ENCODE measurements at regions not wholly inside any gene's neighbourhood (a gene's known extent, or its start where the extent isn't known, plus 50 kb on each side); places are given as distances from the start of the nearest gene placed in this dataset.

- peak in 1 of 3 donors; percentile 12 for DNase-seq
These were observed 1621.9 kb downstream of the PCDH7 start for GRCh38 chr4:32342054-32342453.

DNA sequence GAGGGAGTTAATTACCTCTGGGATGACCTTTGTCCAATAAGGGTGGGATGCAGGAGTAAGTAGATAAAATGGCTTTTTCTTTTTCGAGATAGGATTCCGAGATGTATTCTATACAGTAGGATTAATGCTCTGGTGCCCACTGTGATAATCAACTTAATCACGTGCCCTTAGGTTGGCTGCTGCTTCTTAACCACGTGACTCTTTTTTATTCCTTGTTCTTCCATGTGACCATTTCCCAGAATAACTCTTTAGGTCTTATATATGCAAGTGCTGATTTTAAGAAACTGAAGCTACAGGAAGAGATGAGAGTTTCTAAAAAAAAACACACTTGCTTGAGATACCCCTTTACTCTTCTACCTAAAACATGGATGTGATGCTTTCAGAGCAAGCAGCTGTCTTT lies 1628.9 kb downstream of the PCDH7 start:
- DNase-seq = peak in 1 of 3 donors; percentile 6

GRCh38 chr4:32374206-32374605 lies 1654.0 kb downstream of the PCDH7 start:
- DNase-seq = no peak

DNA sequence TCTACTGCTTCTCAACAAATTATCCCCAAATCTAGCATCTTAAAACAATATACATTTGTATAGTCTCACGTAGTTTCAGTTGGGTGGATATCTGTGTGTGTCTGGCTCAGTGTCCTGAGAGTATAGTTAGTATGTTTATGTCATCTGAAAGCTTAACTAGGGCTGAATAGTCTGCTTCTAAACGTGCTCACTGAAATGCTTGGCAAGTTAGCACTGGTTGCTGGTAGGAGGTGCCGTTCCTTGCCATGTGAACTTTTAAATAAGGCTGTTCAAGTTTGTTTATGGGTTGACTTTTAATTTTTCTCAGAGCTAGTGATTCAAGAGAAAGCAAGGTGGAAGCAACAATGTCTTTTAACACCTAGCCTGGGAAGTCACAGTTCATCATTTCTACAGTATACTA lies 1673.6 kb downstream of the PCDH7 start:
- no peak for DNase-seq

- no peak for DNase-seq
These were observed 1674.1 kb downstream of the PCDH7 start for GRCh38 chr4:32394255-32394654.

DNA sequence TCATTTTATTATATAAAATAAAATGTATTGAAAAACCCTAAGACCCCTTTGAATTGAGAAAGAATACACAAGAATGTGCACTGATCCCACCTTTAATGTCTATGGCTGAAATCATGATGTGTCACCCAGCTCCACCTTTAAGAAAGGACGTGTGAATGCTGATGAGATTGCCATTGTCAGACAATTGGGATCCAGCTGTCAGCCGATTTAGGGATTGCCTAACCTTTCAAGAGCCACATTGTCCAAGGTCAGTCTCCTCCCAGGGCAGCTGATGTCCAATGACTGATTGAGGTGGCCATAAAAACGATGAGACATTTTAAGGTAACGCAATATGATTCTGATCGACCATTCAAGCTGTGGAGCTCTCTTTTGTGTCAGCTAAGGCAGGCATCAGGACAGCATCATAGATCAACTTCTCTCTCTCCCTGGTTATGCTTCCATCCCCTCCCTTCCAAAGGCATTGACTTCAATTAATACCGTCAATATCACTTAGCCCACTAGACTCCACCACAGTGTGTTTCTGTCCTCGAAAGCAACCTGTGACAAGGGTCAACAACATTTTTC lies 1676.4 kb downstream of the PCDH7 start:
- DNase-seq = no peak

- no peak for DNase-seq
These were observed 1680.7 kb downstream of the PCDH7 start for GRCh38 chr4:32400870-32401269.

DNA sequence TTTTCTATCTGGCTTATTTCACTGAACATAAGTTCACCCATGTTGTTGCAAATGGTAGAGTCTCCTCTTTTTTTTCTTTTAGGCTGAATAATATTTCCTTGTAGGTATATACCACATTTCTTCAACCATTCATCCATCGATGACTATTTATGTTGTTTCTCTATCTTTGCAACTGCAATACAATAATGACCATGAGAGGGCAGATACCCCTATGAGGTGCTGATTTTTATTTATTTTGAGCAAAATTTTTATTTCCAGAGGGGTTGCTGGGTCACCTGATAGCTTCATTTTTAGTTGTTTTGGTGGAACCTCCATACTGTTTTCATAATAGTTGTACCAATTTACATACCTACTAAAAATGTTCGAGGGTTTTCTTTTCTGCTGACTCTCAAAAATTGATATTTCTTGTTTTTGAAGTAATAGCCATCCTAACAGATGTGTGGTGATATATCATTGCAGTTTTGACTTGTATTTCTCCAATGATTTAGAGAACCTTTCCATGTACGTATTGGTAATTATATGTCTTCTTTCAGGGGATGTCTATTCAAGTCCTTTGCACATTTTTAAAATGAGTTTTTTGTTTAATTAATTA lies 1697.0 kb downstream of the PCDH7 start:
- DNase-seq = no peak

GRCh38 chr4:32423267-32423666 lies 1703.1 kb downstream of the PCDH7 start:
- DNase-seq = no peak

- no peak for DNase-seq
These were observed 1705.1 kb downstream of the PCDH7 start for GRCh38 chr4:32425243-32425642.

GRCh38 chr4:32427566-32427965 lies 1707.4 kb downstream of the PCDH7 start:
- DNase-seq = no peak

DNA sequence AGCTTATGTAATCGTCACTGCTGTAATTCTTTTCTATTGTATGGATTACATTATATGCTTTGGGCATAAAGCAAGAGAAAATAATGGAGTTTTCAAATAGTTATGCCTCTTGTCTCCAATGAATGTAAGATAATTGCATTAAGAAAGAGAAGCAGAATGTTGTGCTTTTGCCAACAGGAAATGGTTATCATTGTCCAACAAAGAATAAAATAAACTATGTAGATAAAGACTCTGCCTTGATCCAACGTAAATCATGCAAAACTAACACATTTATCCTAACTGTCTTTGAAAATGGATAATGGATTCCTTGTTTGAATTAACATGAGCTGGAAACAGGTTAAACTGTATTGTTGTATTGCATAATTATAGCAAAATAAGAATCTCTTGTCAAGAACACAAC lies 1709.0 kb downstream of the PCDH7 start:
- DNase-seq = no peak

DNA sequence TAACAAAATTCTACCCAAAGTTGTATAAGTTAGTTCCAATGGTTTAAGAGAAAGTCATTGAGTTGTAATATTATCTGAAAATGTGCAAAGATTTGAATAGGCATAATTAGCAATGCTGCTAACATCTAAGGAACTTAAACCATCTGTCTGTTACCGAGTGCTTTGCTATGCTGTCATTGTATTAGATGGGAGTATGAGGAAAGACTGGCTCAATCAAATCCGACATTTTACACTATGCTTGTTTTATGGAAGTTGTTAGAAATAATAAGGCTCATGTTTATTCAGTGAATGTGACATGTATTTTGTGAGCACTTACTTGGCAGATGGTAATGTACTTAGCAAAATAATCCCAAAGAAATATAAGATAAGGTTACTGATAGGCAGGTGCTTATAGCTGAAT lies 1715.1 kb downstream of the PCDH7 start:
- DNase-seq = no peak

- no peak for DNase-seq
These were observed 1716.6 kb downstream of the PCDH7 start for GRCh38 chr4:32436816-32437215.

GRCh38 chr4:32440391-32440790 lies 1720.2 kb downstream of the PCDH7 start:
- no peak for DNase-seq

DNA sequence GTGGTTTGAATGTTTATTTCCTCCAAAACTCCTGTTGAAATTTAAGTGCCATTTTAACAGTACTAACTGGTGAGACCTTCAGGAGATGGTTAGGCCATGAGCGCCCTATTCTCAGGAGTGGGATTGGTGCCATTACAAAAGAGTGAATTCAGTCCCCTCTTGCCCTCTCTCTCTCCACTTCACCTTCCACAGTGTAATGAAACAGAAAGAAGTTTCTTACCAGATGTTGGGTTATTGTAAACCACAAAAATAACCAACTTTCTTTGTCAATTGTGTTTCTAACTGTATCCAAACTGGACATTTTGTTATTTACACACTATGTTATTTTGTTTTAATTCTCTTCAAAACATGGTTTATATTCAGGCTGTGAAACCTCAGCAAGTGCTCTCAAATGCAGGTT lies 1734.3 kb downstream of the PCDH7 start:
- DNase-seq = no peak

DNA sequence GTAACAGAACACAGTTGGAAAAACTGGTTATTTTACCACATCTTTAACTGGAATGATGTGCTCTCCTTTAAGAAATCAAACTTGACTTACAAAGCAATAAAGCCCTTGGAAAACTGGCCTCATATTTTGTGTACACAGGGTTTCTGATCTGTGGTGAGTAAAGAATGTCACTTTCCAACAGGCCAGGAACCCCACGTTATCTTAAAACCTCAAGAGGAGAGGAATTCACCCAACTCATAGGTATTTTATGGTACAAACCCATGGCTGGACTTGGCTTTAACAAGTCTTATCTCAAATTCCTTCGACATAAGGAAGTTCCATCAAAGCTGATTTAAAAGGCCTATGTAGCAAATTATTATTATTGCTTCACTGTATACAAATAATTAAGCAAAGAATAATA lies 1735.1 kb downstream of the PCDH7 start:
- DNase-seq = no peak

GRCh38 chr4:32460972-32461371 lies 1740.8 kb downstream of the PCDH7 start:
- no peak for DNase-seq

GRCh38 chr4:32462944-32463343 lies 1742.8 kb downstream of the PCDH7 start:
- peak; percentile 37 to 64 (median 56) for DNase-seq

- DNase-seq = no peak
These were observed 1750.0 kb downstream of the PCDH7 start for GRCh38 chr4:32470087-32470585.

DNA sequence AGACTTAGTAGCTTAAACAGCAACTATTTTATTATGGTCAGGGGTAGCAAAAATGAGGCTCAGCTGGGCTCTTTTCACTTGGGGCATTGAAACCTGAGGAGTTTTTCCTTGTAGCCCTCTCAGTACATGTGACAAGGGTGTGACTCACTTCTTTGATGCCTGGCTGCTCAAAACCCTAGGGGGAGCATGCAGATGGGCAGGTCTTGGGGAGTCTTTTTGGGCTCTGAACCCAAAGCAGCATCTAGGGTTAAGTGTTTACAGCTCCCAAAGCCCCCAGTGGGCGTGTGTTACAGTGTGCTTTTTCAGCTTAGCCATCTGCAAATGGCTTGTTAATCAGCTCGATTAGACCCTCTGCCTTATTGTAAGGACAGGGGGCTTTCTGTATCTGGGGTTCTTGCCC lies 1752.7 kb downstream of the PCDH7 start:
- DNase-seq = no peak

DNA sequence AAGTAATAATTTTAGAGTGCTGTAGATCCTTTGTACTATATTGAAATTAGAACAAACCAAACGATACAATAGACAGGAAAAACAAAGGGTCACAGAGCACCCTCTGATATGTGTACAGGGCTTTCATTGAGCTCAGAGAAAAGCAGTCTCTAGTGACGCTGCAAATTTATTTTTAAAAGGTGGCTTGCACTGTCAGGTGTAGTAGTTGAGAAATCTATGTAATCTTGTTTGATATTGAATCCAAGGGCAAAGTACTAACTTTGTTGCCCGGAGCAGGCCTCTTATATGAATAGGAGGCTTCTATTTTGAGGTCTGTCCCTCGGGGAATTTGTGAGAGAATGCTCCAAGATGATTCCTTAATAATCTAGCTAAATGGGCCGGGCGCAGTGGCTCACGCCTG lies 1755.5 kb downstream of the PCDH7 start:
- no peak for DNase-seq

DNA sequence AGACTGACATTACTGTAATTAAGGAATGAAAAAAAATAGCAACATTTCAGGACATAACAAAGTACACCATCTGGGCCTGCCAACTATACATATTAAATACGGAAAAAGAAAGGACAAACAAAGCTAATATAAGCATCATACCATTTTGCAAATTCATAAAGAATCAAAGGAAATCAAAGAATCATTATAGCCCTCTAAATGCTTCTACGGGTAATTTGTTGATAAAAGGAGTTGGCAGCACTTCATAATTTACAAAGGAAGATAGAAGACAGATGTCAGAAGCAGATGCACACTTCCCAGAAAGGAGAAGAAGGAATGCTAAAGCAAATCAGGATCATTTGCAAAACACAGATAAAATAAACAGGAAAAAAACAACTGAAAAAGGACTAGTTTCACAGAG lies 1757.3 kb downstream of the PCDH7 start:
- no peak for DNase-seq

DNA sequence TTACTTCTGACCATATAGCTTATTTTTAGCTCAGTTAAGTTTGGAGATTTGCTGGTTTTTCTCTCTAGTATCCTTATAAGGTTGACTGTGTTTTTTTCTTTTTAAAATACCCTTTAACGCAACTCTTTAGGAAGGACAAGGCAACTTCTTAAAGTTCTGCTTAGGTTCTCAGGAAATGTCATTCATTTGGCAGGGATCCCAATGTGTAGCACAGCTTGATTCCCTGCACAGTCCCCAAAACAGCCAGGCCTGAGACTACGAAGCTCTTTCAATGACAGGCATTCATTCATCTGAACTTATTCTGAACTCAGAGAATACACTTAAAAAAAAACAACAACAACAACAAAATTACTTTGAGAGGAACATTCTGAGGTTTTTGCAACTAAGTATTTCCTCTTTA lies 1765.8 kb downstream of the PCDH7 start:
- DNase-seq = no peak

- DNase-seq = no peak
These were observed 1768.5 kb downstream of the PCDH7 start for GRCh38 chr4:32488690-32489089.

All from suppressor macrophage treated with lipopolysaccharide for 1 hour (primary cell).